ENCODE measurements at regions not wholly inside any gene's neighbourhood (a gene's known extent, or its start where the extent isn't known, plus 50 kb on each side); places are given as distances from the start of the nearest gene placed in this dataset.

GRCh38 chr9:99735041-99735440, 86.6 kb upstream of the NR4A3 start:
- H3K4me3 ChIP-seq, result no peak overlapping the region
- 84% methylated on average over 2 of the region's 2 CpGs for WGBS
- DNase-seq (ENCODE audit: low spot score in 2 of 2), result no peak
- H3K9me3 ChIP-seq, result no peaks in the 10 kb centered on the region
- TF ChIP-seq EP300 (IDR thresholded peaks at IDR 0.05) (no peak), POLR2A (IDR thresholded peaks at IDR 0.05) (no peak), POLR2AphosphoS5 (IDR thresholded peaks at IDR 0.05) (no peak)
- TF ChIP-seq, protein P1, sequence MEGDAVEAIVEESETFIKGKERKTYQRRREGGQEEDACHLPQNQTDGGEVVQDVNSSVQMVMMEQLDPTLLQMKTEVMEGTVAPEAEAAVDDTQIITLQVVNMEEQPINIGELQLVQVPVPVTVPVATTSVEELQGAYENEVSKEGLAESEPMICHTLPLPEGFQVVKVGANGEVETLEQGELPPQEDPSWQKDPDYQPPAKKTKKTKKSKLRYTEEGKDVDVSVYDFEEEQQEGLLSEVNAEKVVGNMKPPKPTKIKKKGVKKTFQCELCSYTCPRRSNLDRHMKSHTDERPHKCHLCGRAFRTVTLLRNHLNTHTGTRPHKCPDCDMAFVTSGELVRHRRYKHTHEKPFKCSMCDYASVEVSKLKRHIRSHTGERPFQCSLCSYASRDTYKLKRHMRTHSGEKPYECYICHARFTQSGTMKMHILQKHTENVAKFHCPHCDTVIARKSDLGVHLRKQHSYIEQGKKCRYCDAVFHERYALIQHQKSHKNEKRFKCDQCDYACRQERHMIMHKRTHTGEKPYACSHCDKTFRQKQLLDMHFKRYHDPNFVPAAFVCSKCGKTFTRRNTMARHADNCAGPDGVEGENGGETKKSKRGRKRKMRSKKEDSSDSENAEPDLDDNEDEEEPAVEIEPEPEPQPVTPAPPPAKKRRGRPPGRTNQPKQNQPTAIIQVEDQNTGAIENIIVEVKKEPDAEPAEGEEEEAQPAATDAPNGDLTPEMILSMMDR (IDR thresholded peaks at IDR 0.05), result no peak
- no peak overlapping the region for H3K27ac ChIP-seq
- no peaks in the 10 kb centered on the region for H3K27me3 ChIP-seq
- no peaks in the 10 kb centered on the region for H3K36me3 ChIP-seq
- no peaks in the 10 kb centered on the region for H3K4me1 ChIP-seq

DNA sequence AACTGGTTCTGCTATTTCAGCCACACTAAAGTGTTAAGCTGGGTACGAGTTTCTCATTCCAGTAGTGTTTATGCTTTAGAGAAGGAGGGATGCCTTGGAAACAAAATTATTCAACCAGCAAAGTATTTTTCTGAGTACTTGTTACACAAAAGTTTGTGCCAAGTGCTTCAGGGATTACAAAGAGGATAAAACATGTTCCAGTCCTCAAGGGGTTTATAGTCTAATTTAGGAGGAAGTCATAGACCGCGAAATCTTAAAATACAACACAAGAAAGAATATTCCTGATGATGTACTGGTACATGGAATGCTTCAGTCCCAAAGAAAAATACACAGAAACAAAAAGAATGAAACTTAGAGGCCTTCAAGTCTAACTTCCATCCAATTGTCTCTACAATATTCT, 85.4 kb upstream of the NR4A3 start:
- Histone ChIP-seq H3K36me3 (no peaks in the 10 kb centered on the region), H3K27me3 (no peaks in the 10 kb centered on the region)

DNA sequence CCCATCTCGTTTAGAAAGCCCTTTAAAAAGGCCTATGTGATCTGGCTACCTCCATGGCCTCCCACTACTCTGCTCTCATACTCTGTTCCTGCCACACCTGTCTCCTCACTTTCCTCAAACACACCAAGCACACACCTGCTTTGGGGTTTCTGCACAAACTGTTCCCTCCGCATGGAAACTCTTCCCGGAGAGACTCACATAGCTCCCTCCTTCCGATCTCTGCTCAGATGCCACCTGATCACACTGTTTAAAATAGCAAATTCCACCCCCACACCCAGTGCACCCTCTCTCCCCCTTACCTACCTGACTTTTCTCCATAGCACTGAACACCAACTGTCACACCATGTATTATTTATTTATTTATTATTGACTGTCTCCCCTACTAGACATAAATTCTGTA, 84.0 kb upstream of the NR4A3 start:
- WGBS, result 92% methylated on average over 4 of the region's 4 CpGs
- Histone ChIP-seq H3K27me3 (no peaks in the 10 kb centered on the region), H3K4me3 (no peak overlapping the region), H3K36me3 (no peaks in the 10 kb centered on the region), H3K4me1 (no peaks in the 10 kb centered on the region), H3K9me3 (no peaks in the 10 kb centered on the region), H3K27ac (no peak overlapping the region)
- no peak for DNase-seq (ENCODE audit: low spot score in 2 of 2)
- TF ChIP-seq POLR2AphosphoS5 (IDR thresholded peaks at IDR 0.05), result no peak
- no peak for TF ChIP-seq POLR2A (IDR thresholded peaks at IDR 0.05)
- no peak for TF ChIP-seq EP300 (IDR thresholded peaks at IDR 0.05)
- TF ChIP-seq, protein P1 (IDR thresholded peaks at IDR 0.05), result no peak

More for the DNA sequence above, 85.4 kb upstream of the NR4A3 start:
- DNase-seq (ENCODE audit: low spot score in 2 of 2), result no peak
- TF ChIP-seq EP300 (IDR thresholded peaks at IDR 0.05) (no peak), POLR2AphosphoS5 (IDR thresholded peaks at IDR 0.05) (no peak), POLR2A (IDR thresholded peaks at IDR 0.05) (no peak)
- TF ChIP-seq, protein P1 (IDR thresholded peaks at IDR 0.05), result no peak
- 81% methylated on average over 3 of the region's 3 CpGs for whole genome bisulfite sequencing
- H3K27ac ChIP-seq, result no peak overlapping the region
- no peaks in the 10 kb centered on the region for H3K9me3 ChIP-seq
- no peaks in the 10 kb centered on the region for H3K4me1 ChIP-seq
- H3K4me3 ChIP-seq, result no peak overlapping the region

DNA sequence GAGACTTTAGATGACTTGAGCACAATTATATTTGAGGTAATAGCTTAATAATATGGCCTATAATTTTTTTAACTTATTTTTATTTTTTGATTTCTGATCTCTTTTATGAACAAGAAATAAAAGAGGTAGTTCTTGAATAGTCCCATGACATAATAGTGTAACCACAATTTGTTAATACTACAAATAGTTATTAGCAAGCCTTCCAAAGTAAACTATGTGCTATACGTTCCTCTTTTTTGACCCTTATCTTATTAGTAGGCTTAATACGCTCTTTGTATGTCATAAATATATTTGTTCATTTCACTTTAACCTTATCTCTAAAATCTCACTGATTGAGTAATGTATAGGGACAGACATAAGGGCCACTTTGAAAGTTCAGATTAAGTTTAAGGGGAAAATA, 78.7 kb upstream of the NR4A3 start:
- TF ChIP-seq EP300 (IDR thresholded peaks at IDR 0.05) (no peak), POLR2AphosphoS5 (IDR thresholded peaks at IDR 0.05) (no peak), POLR2A (IDR thresholded peaks at IDR 0.05) (no peak)
- TF ChIP-seq, protein P1 (IDR thresholded peaks at IDR 0.05), result no peak
- DNase-seq (ENCODE audit: low spot score in 2 of 2), result no peak
- Histone ChIP-seq H3K36me3 (no peaks in the 10 kb centered on the region), H3K4me3 (no peak overlapping the region), H3K9me3 (no peaks in the 10 kb centered on the region), H3K4me1 (no peaks in the 10 kb centered on the region), H3K27me3 (no peaks in the 10 kb centered on the region), H3K27ac (no peak overlapping the region)
- WGBS, result 84% methylated on average over 2 of the region's 2 CpGs

GRCh38 chr9:99743455-99743854, 78.2 kb upstream of the NR4A3 start:
- no peaks in the 10 kb centered on the region for H3K4me1 ChIP-seq
- WGBS, result 96% methylated on average over 3 of the region's 3 CpGs
- H3K9me3 ChIP-seq, result no peaks in the 10 kb centered on the region
- TF ChIP-seq, protein P1 (IDR thresholded peaks at IDR 0.05), result no peak
- TF ChIP-seq POLR2A (IDR thresholded peaks at IDR 0.05) (no peak), EP300 (IDR thresholded peaks at IDR 0.05) (no peak), POLR2AphosphoS5 (IDR thresholded peaks at IDR 0.05) (no peak)
- H3K27me3 ChIP-seq, result no peaks in the 10 kb centered on the region
- no peak overlapping the region for H3K27ac ChIP-seq
- H3K36me3 ChIP-seq, result no peaks in the 10 kb centered on the region
- H3K4me3 ChIP-seq, result no peak overlapping the region
- no peak for DNase-seq (ENCODE audit: low spot score in 2 of 2)
